SKM-1 treated with dmso at 0.1 percent for 144 hours (cell line): ENCODE measurements at regions not wholly inside any gene's neighbourhood (a gene's known extent, or its start where the extent isn't known, plus 50 kb on each side); places are given as distances from the start of the nearest gene placed in this dataset.

Source experiments
- DNase-seq: peaks from one replicate; lab custom pipeline; 2025; ENCODE audit not compliant: unreplicated experiment; lab: John Stamatoyannopoulos, UW

DNA sequence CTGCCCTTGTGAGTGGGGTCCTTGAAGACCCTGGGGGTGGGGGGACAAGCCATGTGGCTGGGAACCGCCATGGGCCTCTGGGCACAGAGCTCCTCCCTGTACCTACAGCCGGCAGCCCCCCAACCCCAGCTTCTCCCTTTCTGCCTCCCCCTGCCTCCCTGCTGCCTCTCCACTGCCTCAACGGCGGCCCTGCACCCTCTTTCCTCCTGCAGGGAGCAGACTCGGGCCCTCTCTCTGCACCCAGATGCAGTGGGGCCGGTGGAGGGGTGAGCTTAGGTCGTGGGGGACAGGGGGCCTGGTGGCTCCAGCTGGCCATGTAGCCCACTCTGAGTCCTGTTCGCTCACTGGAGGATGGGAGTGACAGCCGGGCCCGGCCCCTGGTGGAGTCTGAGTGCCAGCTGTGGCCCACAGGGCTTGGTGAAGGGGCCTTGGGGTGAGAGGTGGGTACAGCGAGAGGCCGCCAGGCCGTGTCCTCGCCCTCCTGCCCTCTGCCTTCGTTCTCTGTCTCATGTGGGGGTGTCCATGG, 139.3 kb upstream of the COL5A1 start:
- DNase-seq: no peak

DNA sequence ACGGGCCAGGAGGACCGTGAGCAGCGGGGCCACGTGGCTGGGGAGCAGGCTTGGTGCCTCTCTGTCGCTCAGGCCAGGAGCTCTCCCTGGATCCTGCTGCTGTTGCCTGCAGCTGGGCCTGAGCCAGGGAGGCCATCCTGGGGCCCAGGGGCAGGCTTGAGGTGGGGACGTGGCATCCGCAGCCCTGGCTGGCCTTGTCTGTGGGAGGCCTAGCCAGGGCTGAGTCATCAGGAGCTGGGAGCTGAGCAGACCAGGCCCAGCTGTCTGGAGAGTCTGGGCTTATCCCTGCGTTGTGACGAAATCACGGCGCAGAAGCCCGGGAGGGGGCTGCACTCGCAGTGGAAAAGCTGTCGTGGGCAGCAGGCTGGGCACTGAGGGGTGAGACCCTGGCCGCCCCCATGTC, 138.8 kb upstream of the COL5A1 start:
- no peak for DNase-seq

DNA sequence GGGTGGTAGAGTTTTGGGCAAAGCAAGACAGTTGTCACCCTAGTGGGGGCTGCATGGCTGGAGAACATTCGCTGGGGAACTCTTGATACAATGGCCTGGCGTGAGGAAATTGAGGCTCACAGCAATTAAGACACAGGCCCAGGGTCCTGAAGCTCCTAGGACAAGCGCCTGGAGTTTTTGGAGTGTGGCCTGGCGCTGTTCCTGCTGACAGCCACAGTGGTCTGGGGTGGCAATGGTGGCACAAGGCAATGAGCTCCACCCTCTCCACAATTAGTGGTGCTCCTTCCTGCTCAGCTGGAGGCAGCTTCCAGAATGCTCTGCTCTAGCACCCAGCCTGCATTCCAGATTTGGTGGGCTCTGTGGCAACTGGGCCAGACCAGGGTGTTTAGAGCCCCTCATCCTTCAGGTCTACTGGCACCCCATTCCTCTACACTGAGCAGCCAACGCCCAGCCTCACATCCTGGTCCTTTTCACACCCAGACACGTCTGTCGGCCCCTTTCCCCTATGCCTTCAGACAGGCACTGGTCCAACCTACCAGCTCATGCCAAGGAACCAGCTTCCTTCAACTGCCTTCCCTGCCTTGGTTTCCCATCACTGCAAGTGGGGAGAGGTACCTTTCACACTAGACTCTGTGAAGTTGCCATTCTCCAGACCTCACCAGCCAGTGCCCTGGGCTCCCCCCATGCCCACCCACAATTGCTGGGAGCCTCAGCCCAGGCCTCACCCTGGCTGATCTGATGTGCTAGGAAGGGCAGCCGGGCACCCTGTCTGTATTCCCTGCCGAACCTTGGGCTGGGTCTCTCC, 138.1 kb upstream of the COL5A1 start:
- DNase-seq: no peak

DNA sequence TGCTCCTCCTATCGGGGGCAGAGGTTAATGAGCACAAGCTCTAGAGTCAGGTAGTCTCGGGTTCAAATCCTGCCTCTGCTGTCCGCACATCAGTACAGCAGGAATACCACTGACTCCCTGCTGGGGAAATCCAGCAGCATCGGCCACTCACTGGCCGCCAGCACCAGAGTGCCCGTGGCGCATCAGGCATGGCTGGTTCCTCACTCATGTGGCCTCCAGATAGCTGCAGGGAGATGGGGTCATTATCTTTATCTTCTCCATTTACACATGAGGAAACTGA, 137.6 kb upstream of the COL5A1 start:
- no peak for DNase-seq

DNA sequence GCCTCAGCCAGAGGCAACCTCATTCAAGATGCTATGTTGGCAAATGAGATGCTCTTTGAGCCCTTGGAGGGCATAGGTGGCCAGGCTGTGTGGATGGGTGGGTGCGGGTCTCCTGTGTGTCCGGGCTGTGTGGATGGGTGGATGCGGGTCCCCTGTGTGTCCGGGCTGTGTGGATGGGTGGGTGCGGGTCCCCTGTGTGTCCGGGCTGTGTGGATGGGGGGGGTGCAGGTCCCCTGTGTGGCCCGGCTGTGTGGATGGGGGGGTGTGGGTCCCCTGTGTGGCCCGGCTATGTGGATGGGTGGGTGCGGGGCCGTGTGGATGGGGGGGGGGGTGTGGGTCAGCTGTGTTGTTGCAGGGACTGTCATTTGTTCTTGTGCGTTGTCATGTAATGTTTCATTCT, 136.6 kb upstream of the COL5A1 start:
- no peak for DNase-seq

DNA sequence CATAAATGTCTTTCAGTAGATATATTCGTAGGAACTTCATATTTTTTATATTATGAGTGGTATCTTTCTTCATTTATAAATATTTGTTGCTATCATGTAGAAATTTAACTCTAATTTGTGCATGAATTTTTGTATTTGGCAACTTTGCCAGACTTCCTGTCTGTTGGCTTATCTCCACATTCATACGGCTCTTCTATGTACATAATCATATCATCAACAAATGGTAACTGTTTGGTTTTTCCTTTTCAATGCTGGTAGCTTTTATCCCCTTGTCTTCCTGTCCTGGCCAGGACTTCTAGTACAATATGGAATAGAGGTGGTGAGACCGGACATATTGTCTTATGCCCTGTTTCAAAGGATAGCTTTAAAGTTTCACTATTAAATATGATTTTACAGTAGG, 132.3 kb upstream of the COL5A1 start:
- no peak for DNase-seq

DNA sequence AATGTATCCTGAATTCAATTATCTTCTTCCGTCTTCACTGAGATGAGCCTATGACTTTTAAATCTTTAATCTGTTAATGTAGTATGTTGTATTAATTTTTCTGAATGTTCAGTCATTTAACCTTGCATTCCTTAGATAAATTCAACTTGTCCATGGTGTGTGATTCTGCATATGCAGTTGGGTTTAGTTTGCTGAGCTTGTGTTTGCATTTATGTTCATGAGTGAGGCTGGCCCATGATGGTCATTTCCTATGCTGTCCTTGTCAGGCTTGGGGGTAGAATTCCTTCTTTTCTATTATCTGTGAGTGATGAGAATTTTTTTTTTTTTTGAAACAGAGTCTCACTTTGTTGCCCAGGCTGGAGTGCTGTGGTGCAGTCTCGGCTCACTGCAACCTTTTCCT, 131.8 kb upstream of the COL5A1 start:
- no peak for DNase-seq

DNA sequence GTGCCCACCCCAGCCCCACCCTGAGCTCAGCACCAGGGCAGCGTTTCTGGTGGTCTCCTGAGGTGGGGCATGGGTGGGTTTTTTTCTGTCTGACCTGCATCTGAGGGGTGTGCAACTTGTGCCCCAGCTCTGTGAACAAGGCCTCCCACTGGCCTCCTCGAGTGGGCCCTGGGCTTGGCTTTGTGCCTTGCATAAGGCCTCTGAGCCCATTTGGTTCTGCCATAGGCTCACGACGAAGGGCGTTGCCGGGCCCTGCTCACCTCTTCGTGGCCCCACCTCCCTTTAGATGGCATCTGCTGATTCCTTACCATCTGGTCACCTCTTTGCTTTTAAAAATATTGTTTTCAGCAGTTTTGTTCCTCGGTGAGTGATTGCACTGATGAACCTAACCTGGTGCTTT, 127.1 kb upstream of the COL5A1 start:
- no peak for DNase-seq

DNA sequence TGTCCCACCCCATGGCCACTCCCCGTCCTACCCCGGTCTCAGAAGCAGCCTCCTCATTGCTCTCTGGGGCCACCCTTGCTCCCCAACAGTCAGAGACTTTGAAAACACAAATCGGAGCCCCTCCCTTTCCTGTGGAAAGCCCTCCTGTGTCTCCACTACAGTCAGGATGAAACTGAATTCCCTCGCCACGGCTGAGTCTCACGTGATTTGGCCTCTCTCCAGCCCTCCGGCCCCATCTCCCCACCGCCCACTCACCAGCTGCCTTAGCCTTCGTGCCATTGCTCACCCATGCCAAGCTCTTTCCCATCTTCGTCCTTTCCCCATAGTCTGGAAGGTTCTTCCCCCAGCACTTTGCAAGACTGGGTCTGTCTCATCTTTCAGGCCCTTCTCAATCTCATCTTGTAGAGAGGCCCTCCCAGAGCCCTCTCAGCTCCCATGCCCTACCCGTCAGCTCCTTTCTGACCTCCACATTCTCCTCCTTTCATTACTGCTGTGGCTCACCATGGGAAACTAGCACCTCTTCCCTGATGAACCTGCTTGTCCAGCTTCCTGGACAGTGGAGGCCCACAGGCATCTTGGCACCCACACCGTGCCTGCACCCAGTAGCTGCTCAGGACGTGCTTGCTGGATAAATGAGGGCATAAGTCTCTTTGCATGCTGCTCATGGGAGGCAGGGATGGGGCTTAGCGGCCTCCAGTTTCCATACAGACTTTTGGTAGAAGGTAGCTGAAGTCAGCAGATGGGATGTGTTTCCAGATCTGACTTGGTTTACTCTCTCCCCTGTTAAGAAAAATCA, 126.4 kb upstream of the COL5A1 start:
- no peak for DNase-seq

DNA sequence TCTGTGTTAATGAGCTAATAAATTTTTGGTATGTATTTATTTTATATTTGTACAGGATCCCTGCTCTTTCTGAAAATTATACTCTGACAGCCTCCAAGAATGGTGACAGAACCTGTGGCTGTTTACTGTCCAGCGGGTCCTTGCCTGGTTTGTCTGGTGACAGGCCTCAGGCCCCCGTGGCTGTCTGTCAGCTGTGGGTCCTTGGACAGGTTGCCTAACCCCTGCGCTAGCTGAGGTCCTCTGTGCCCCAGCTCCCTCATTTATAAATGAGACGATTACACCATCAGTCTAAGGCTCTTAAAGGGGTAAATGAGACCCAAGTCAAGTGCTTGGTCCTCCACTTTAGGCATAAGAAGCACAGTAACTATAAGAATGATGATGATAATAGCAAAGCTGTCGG, 125.1 kb upstream of the COL5A1 start:
- no peak for DNase-seq

DNA sequence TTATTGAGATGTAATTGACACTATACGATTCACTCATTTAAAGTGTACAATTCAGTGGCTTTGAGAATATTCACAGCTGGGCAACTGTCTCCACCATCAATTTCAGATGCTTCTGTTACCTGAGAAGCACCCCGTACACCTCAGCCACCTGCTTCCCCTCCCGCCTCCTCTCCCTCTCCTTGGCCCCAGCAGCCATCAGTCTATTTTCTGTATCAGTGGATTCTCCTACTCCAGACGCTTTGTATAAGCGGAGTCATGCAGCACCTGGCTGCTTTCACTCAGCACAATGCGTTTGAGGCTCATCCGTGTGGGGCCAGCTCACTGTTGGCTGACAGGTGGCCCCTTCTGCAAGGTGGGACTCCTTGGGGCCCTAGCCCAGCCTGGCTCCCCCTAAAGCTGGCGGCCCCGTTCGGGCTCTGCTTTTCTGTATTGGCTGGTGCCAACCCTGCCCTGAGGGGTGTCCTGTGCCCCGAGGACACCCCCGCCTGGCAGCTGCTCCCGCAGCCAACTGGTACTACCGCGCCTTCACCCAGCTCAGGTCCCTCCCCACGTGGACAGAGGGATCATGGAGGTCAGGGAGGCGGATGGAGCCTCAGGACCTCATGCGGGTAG, 124.4 kb upstream of the COL5A1 start:
- no peak for DNase-seq

DNA sequence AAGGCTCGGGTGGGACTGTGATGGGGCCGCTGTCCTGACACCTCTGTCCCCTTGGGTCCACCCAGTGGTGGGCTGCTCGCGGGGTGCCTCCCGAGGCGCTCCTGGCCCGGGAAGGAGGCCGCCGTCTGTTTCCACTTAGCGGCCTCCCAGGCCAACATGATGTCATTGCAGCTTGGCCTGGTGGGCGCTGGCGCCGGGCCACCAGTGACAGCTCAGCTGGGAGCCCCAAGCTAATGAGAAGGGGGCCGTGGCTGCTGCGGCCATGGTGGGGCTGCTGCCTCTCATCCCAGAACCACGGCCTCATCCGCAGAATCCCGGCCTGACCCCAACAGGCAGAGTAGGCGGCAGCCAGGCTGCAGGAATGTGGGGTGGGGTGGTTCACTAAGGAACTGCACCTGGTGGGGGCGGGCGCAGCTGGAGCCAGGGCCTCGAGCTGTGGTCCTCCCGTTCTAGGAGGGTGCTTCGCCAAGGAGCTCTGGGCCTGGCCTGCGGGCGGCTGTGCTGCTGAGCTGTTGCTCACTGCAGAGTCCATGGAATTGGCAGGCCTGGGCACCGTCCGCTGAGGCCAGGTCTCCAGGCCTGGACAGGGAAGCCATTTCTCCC, 123.5 kb upstream of the COL5A1 start:
- no peak for DNase-seq

DNA sequence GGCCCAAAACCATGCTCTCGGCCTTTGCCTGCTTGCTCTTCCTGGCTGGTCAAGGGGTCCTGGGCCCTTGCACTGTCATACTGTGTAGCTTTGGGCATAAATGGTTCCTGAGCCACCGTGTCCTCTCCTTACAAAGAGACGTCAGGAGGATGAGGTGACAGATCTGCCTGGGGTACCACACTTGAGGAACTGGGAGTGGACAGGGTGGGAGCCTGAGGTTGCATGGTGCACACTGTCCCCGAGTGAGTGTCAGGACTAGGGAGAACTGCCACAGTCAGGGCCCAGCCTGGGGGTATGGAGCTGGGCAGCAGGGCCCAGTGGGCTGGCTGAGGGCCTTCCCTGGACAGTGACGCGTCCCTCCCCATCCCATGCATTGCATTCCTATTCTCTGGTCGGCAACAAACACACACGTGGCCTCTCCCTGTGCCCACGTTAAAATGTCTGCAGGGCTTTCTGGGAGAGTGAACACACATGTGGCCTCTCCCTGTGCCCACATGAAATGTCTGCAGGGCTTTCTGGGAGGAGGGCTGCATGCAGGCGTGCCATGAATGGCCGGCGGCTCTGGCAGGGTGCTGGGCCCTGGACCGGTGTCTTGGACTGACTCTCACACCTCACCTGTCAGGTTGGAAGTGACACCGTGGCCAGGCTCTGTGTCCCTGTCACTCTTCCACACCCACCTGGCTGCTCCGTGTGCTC, 122.1 kb upstream of the COL5A1 start:
- DNase-seq: no peak

DNA sequence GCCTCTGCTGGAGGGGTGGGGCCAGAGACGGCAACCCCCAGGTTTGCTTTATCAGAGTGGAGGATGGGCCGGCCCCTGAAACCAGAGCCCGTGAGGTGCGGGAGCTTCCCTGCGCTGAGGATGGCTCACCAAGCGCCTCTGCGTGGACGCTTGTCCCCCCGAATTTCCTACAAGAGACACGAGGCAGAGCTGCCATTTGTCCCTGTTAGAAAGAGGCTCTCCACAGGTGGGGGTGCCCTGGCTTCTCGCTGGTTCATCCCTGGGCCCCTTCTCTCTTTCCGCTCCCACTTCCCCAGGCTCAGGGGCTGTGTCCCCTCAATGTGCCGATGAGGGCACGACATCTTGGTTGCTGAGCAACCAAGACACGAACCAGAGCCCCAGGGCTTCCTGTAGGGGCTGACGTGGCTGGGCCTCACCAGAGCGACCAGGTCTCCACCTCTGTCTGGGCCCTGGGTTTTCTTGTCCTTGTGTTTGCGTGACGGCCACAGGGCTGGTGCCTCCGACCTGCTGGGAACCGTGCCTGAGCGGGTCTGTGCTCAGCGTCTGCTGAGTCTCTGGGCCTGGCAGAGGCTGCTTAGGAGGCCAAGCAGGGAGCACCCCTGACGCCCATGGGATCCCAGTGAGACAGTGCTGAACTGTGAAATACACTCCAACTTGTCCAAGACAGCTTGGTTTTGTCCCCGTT, 119.6 kb upstream of the COL5A1 start:
- DNase-seq: no peak

DNA sequence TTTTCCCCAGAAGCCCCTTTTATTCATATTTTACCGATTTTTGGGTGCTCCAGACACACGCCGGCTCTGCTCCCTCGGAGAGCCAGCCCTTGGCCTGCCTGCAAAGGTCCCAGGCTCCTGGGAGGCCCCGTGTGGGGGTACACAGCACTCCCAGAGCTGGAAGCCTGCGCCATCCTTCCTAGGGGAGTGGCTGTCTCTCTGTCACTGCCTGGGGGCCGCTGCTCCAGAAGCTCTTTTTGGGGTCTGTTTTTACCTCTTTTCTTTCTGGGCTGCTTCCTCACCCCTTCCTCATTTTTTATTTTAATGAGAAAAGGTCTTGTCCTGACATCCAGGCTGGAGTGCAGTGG, 119.1 kb upstream of the COL5A1 start:
- no peak for DNase-seq

DNA sequence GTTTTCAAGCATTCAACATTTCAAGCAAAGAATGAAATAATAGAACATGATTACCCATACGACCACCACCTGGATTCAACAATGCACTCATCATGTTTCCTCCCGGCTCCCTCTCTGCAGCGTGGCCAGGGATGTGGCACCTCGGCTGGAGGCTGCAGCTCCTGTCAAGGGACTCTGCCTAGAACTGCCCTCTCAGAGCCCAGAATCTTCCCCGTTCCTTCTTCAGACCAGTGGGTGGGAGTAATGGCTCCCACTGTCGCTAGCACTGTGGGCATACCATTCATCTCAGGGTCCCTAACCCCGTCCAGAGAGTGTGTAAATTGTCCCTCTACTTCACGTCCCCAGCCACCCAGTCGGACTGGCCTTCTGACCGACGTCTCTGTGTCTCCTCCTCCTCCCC, 118.6 kb upstream of the COL5A1 start:
- no peak for DNase-seq

DNA sequence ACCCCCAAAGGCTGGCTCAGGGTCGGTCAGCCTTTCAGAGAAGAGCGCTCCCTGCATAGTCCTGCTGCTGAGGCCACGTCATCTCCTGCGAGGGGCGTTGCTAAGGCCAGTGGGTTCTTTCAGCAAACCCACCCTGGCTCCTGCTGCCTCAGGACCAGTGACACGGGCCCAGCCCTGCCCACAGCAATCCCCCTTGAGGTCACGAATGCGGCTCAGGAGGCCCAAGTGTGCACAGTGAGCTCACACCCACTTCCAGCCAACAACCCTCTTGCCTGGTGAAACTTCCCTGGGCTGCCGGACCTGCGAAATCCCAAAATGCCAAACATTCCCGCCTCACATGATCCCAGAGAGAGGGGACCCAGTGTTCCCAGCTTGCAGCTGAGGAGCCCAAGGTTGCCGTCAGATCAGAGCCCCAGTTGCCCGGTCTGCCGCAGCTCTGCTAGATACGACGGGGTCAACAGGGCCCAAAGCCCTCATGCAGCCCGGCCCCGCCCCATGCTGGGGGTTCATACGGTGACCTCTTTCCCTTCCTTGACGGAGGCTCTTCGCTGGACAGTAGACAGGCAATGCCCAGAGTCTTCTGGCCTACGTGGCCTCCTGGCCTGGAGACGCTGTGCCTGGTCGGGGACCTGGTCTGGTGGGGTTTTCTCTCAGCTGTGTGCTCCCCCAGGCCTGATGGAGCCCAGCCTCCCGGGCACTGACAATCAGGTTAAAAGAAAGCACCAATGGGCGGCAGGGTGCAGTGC, 116.4 kb upstream of the COL5A1 start:
- no peak for DNase-seq

DNA sequence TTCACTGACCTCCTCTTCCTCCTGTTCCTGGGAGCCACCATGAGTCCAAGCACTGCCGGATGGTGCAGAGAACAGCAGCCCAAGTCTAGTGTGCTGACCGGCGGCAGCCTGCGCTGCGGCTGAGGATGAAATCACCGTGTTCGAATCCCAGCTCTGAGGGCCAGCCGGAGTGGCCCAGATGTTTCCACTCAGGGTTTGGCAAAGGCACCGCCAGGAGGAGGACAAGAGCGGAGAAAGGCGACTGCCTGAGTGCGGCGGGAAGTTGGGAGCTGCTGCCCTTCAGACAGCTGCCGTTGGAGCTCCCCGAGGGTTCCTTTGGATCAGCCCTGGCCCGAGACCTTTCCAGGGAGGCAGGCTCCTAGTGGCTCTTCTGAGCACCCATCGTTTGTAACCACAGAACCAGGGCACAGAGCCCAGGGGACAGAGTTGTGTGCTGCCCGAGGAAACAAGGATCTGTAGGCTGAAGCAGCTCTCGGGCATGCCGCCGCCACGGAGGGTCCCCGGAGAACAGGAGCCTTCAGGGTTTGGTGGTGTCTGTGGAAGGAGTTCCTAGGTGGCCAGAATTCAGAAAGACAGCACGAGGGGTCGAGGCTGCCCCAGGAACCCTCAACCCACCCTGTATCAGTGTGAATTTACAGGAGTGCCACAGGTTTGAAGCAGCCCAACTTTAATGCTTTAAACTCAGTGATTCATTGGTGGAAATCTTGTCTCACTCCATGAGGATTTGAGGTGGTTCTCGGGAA, 115.6 kb upstream of the COL5A1 start:
- no peak for DNase-seq
